Peyer's patch (tissue), 4 donors: ENCODE measurements at regions not wholly inside any gene's neighbourhood (a gene's known extent, or its start where the extent isn't known, plus 50 kb on each side); places are given as distances from the start of the nearest gene placed in this dataset.

Source experiments
- CTCF ChIP-seq, 6 experiments: fragments of 450-650 bp in 4 of 6; fragments of 200-600 bp in 2 of 6; sonication (generic) in 1 of 6; IDR thresholded peaks; one replicate each; pipeline ENCODE4 v1.5.1; 2017 to 2019; ENCODE audit warnings: antibody characterized with exemption in 6 of 6, mild to moderate bottlenecking in 3 of 6, moderate library complexity in 1 of 6
- POLR2A ChIP-seq, 2 donors: fragments of 450-650 bp; IDR thresholded peaks; one replicate each; pipeline ENCODE4 v1.5.1; 2017; ENCODE audit warnings: antibody characterized with exemption in 2 of 2, mild to moderate bottlenecking in 2 of 2, moderate library complexity in 2 of 2

- no peak for TF ChIP-seq CTCF (IDR thresholded peaks at IDR 0.05)
- no peak for TF ChIP-seq POLR2A (IDR thresholded peaks at IDR 0.05)
Observed at GRCh38 chr21:19609611-19610010, 1206.0 kb upstream of the TMPRSS15 start.
